ENCODE measurements at regions not wholly inside any gene's neighbourhood (a gene's known extent, or its start where the extent isn't known, plus 50 kb on each side); places are given as distances from the start of the nearest gene placed in this dataset.

DNA sequence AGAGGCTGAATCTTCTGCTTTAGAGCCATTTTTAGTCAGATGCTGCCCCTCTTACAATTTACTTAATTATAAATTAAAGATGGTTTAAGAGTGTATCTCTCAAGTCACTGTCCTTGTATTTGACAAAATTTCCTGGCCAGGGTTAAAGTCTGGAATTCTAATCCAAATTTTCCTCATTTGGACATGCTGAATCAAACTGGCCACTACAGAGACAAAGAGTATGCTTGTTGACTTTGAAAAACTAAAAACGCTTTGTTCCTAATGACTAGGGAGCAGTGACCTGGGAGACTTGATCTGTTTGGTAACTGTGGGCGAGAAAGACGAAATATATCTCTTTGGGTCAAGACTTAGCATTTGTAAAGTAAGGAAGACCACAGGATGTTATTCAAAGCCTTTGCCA, 303.2 kb downstream of the ZSWIM6 start:
- TF ChIP-seq, protein P1, sequence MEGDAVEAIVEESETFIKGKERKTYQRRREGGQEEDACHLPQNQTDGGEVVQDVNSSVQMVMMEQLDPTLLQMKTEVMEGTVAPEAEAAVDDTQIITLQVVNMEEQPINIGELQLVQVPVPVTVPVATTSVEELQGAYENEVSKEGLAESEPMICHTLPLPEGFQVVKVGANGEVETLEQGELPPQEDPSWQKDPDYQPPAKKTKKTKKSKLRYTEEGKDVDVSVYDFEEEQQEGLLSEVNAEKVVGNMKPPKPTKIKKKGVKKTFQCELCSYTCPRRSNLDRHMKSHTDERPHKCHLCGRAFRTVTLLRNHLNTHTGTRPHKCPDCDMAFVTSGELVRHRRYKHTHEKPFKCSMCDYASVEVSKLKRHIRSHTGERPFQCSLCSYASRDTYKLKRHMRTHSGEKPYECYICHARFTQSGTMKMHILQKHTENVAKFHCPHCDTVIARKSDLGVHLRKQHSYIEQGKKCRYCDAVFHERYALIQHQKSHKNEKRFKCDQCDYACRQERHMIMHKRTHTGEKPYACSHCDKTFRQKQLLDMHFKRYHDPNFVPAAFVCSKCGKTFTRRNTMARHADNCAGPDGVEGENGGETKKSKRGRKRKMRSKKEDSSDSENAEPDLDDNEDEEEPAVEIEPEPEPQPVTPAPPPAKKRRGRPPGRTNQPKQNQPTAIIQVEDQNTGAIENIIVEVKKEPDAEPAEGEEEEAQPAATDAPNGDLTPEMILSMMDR (IDR thresholded peaks at IDR 0.05) = no peak
- TF ChIP-seq POLR2A (IDR thresholded peaks at IDR 0.05) = no peak
